Activated T-cell treated with anti-CD3 and anti-CD28 coated beads for 48 hours (primary cell): ENCODE measurements at regions not wholly inside any gene's neighbourhood (a gene's known extent, or its start where the extent isn't known, plus 50 kb on each side); places are given as distances from the start of the nearest gene placed in this dataset.

ENCODE experiments used
- DNase-seq: peaks from one replicate; pipeline ENCODE4 v3.0.0-alpha.2; 2020; ENCODE audit warnings: low read depth

- no peak for DNase-seq
These were observed 478.2 kb downstream of the BUD13 start for GRCh38 chr11:116294630-116295029.

- no peak for DNase-seq
These were observed 484.9 kb downstream of the BUD13 start for GRCh38 chr11:116287866-116288265.

GRCh38 chr11:116285026-116285425, 487.8 kb downstream of the BUD13 start:
- no peak for DNase-seq

- DNase-seq, result no peak
These were observed 489.5 kb downstream of the BUD13 start for GRCh38 chr11:116283300-116283699.

GRCh38 chr11:116282481-116282880, 490.3 kb downstream of the BUD13 start:
- no peak for DNase-seq

- DNase-seq, result no peak
These were observed 491.3 kb downstream of the BUD13 start for GRCh38 chr11:116281173-116282160.

- no peak for DNase-seq
These were observed 493.3 kb downstream of the BUD13 start for GRCh38 chr11:116279511-116279910.

- no peak for DNase-seq
These were observed 494.7 kb downstream of the BUD13 start for GRCh38 chr11:116278076-116278475.

GRCh38 chr11:116276051-116277044, 496.4 kb downstream of the BUD13 start:
- peak; percentile 77 for DNase-seq

- no peak for DNase-seq
These were observed 497.2 kb downstream of the BUD13 start for GRCh38 chr11:116275635-116276034.

GRCh38 chr11:116274521-116274920, 498.3 kb downstream of the BUD13 start:
- DNase-seq, result no peak

- DNase-seq, result no peak
These were observed 500.5 kb downstream of the BUD13 start for GRCh38 chr11:116272181-116272789.

- no peak for DNase-seq
These were observed 501.3 kb downstream of the BUD13 start for GRCh38 chr11:116271479-116271878.

GRCh38 chr11:116267146-116267545, 505.6 kb downstream of the BUD13 start:
- DNase-seq, result no peak

GRCh38 chr11:116263770-116264169, 509.0 kb downstream of the BUD13 start:
- no peak for DNase-seq

- no peak for DNase-seq
These were observed 509.8 kb downstream of the BUD13 start for GRCh38 chr11:116263019-116263418.

GRCh38 chr11:116262370-116262769, 510.4 kb downstream of the BUD13 start:
- no peak for DNase-seq

- no peak for DNase-seq
These were observed 511.2 kb downstream of the BUD13 start for GRCh38 chr11:116261606-116262005.

- no peak for DNase-seq
These were observed 514.0 kb downstream of the BUD13 start for GRCh38 chr11:116258821-116259220.

GRCh38 chr11:116257883-116258282, 514.9 kb downstream of the BUD13 start:
- no peak for DNase-seq

- no peak for DNase-seq
These were observed 515.7 kb downstream of the BUD13 start for GRCh38 chr11:116257092-116257491.

- no peak for DNase-seq
These were observed 516.6 kb downstream of the BUD13 start for GRCh38 chr11:116256215-116256614.
